ENCODE measurements at regions not wholly inside any gene's neighbourhood (a gene's known extent, or its start where the extent isn't known, plus 50 kb on each side); places are given as distances from the start of the nearest gene placed in this dataset.
A peak's percentile ranks its signal among the peaks of the same experiment; 100 is the strongest.

DNA sequence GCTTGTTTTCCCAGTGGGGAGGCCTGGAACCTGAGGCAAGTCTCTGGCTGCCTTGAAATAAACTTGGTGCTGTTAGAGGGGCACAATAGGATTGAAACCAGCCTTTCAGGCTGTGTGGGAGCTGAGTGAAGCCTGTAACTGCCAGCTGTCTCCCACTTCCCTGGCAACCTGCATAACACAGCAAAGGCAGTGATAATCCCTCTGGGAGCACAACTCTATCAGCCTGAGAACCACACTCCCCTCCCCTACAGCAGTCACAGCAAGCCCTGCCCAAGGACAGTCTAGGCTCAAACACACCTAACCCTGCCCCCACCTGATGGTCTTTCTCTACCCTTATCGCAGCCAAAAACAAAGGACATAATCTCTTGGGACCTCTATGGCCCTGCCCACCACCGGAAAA lies 683.8 kb upstream of the ATXN8OS start:
- DNase-seq = no peak

DNA sequence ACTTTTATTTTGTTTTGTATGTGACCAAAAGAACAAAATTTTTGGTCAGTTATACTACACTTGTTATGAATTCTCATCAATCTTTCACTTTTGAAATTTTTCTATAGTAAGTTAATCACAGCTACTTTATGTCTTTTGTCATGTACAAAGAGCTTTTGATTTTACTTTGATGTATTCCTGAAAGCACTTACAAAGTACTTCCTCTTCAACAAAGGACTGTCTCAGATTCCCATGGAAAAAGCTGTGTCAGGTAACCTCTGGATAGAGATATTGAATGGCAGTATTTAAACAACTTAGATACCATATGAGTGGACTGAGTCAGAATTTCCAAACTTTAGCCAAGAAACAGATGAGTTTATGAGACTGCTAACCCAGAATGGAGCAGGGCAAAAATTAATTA lies 689.3 kb upstream of the ATXN8OS start:
- DNase-seq = no peak

DNA sequence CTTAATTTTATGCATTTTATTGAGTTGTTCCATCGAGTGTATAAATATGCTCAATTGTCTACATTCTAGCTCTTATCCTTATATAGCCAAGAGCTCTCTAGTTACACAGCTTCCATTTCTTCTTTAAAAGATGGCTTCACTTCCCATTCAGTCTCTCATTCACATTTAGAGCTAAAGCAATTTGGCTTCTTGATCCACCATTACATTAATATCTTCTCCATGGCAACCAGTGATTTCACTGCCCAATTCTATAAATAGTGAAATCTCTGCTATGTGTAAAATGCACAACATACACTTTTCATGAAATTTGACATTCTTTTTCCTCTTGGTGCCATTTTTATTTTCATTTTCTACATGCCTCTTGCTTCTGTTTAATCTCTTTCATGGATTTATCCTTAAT lies 696.9 kb upstream of the ATXN8OS start:
- no peak for DNase-seq

DNA sequence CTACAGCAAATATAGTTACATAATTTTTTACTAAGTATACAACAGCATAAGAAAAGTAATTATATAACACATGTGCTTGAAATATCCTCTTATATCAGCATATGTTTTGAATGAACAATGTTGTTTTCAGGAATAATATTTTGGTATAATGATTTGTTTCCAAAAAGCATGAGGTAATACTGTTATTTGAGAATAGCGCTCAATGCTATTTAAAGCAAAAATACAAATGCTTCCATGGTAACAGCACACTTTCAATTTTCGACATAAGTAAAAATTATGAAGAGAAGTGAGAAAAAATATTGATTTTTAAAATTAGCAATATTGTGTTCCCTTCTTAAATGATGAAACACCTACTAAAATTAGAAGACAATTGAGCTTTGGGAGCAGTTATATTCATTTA lies 715.9 kb upstream of the ATXN8OS start:
- no peak for DNase-seq

DNA sequence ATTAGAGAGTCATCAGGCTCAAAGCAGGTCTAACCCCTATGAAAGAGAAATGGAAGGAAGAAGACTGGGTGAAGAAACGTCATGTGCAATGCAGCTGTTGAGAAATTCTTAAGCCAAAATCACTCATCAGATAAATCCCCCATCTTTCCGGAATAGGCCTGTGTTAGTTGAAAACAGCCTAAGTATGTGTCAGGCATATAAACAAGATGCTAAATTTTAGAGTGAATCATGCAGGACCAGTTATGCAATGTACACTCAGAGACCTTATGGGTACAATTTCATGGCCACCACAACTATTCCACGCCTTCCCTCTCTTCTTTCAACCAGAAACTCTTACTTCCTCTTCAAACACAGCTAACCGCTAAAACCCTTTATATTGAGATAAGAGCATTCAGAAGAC lies 717.7 kb upstream of the ATXN8OS start:
- DNase-seq = no peak

DNA sequence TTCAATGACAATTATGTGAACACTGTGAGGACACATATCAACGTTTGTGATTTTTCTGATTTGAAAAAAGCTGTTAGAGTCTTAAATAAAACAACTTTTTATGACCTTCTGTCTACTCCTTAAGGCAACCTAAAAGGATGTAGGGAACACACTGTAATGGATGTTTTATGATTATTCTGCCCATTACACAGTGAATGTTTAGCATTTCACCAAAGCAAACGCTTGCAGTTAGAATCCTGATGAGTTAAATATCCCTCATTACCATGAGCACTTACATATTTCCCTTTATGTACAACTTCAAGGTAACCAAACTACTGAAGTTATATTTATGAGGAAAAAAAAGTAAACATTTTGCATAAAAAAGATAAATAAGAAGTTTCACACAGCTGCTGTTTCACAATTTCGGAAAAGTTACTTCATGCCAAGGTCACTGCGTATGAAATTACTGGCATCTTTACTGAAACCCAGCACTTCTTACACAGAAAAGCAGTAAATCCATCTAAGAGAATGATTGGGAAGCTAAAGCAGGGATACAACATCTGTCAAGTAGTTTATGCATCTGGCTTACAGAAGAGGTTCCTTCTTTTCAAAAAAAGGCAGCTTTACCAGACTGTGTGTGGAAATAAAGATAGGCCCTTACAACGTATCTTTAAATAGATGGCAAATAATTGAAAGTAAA lies 733.7 kb upstream of the ATXN8OS start:
- DNase-seq = no peak

DNA sequence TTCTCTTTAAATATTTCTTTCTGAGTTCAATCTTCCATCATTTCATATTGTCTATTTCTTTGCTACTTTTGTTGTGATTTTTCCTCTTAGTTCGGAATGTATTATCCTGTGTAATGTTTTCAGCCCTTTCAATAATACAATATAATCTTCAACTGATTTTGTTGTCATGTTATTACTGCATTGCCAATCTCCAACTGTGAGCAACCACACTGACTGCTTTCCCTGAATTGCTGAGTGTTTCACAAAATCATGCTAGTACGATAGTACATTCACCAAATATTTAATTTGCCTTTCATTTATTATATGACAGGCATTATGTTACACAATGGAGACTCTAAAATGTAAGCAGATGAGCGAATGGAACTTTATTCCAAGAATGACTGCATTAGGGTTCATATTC lies 744.3 kb upstream of the ATXN8OS start:
- DNase-seq = no peak

DNA sequence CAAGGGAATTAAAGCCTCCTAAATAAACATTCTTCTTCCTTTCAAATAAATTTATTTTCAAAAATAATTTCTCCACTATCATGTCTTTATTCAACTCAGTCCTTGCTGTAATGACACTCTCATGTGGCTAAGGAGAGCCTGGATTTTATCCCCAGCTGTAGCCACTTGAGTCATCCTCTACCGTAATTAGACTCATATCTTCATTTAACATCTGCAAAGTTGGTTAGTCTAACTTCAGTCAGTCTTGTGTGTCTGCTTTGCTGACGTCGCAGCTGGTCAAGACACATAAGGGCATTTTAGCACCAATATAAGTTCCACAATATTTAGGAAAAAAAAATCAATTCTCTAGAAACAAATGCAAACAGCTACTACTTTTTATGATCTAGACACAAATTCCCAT lies 776.4 kb upstream of the ATXN8OS start:
- DNase-seq = no peak

DNA sequence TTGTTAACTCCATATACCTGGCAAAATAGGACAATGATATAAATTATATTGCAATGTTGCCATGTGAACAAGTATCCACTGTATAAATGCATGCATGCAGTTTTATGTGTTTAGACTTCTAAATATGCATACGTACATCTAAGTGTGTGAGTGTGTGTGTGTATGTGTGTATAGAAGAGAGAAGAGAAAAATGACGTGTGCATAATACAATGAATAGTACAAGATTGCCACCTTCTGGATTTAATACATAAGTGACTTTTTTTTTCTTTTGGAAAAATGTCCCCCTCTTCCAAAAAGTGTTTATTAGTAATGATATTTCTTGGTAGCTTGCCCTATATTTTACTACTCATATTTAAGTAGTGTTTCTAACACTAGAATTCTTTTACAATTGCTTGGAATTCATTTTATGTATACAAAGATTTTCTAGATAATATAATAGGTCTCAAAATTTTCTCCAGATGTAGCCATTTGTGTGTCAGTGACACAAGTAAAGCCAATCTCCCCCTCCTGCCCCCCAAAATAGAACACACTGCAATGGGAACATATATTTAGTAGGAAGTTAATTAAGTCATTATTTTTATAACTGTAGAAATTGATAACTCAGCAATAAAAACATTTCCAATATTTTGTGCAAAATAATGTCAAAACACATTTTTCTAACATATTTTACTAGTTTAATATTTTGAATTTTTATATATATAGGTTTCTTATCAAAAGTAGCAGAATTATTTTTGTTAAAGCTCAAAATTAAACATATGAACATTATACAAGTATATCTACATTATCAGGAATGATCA lies 783.3 kb upstream of the ATXN8OS start:
- DNase-seq = no peak

DNA sequence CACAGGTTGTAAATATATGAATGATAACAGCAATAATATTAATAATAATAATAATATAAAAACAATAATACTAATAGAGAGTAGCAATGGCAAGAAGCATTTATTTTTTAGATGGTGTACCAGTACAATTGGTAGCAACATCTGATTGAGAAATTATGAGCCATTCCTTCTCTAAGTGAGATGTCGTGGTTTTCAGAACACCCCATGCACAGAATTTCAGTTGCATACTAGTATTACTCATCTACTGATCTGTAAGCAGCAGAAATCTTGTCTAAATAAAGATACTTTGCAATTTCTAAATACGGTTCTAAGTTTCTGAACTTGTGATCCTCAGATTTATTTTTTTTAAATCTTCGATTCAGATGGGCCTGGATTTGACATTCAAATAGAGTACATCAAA lies 788.0 kb upstream of the ATXN8OS start:
- DNase-seq = no peak

DNA sequence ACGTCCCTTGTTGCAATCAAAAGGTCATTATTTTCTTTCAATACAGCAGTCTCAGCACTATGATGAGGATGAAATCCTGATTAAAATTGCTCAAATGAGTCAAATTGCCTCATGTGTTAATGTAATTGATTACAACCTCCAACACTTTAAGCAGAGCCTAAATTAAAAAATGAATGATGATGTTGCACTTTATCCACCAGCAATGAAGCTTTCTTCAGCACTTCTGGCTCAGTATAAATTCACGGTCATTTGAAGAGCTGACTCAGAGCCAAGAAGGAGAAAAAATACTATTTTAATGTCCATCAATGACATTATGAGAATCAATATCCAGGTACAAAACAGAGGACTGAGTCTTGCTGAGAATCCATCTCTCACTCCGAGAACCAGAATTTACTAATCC lies 792.6 kb upstream of the ATXN8OS start:
- no peak for DNase-seq

DNA sequence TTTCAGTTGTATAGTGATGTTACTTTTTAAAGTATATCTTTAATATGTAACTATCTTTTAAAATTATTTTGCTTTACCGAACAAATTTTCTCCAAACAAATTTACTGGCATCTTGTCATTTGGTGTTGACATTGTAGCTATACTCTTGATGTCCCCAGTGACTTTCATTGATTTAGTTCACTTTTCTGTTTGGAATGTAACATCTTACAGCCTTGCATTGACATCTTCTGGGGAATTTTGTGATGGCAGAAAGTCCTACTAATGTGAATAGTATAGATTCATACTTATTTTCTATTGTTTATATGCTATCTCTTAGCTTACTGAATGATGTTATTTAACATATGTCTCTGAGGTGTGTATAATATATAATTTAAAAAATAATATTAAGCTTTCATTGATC lies 800.9 kb upstream of the ATXN8OS start:
- DNase-seq = no peak

DNA sequence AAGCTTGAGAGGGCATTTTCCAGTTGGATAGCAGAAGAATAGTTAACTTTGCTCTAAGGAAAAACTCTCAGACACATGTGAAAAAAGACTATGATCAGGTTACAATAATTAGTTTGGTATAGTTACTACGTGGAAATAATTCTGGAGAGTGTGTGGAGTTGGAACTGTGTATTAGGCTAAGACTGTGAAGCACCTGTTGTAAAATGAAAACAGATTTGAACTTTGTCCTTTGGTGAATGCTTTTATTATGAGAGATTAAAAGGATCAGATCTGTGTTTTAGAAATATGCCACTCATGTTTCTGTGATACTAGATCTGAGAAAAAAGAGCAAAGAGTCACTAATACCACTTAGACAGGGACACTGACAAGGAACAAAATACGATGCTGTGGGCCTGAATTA lies 807.5 kb upstream of the ATXN8OS start:
- no peak for DNase-seq

DNA sequence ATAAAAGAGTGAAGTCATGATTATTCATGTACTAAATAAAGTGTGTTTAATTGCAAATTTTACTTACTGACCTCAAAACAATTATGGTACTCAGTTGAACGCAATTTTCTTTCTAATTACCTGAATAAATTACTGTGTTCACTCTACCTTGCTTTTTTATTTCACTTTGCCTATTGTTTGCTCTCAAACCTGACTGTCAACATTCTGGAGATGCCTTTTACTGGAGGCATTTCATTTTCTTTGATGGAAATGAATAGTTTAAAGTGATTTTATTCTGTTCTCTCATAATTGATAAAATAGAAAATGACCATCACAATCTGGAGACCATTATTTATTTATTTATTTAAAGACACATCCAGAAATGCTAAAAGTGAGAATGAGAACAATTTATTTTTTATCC lies 811.5 kb upstream of the ATXN8OS start:
- DNase-seq = no peak

DNA sequence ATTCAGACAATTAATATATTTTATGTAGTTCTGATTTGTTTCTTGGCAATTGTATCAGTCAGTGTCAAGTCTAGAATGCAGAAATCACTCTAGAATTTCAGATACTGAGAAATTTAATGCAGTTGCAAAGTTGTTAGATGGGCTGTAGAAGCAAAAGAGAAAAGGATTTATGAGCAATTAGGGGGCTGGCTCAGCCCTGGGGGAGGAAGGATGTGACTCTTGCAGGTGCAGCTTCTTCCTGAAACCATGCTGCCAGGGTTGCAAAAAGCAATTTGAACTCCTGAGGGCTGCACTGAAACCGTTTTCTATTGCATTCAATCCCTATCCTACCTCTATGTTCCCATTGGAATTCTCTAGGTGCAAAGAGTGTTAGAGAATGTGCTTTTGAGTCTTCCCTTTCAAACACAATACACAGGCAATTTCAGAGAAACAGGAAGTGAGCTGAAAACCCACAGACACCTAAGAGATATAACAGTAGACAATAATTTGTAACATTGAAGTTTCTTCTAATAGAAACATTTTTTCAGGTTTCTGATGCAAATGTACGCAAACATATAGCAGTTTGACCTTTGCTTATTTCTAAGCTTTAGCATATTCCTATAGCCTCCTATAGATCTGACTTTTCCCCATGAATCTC lies 814.7 kb upstream of the ATXN8OS start:
- no peak for DNase-seq

DNA sequence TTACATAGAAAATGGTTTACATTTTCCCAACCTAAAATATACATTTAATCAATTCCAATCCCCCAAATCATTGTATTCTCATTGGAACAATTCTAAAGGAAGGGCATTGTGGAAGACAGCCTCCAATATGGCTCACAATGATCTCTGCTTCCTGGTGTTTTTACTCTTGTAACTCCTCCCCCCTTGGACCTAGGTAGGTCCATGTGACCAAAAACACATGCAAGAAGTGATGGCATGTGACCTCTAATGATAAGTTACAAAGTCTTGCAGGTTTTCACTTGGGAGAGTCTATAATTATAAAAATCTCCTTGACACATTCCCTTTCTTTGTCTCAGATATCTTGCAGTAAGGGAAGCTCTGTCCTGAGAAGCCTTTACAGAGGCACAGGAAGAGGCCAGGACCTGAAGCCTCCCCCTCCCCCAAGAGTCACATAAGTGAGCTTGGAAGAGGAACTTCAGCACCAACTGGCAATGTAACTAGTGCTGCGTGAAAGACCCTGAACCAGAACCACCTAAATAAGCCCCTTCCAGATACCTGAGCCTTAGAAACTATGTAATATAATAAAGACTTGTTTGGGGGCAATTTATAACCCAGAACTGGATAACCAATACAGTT lies 816.2 kb upstream of the ATXN8OS start:
- peak; percentile 5 for DNase-seq

DNA sequence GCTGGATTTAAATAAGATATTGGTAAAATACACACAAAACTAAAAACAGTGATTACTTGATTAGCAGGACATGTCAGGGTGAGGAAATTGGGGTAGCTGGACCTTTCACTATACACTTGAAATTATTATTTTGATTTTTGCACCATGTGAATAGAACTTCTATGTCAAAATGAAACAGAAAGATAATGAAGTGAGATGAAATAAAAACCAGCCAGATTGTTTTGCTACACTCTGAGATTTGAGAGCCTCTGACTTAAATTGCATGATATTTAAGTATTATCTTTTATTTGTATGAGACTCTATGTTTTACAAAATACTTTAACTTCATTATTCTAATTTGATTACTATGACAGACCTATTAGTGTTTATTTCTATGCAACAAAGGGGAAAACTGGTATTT lies 819.6 kb upstream of the ATXN8OS start:
- no peak for DNase-seq

DNA sequence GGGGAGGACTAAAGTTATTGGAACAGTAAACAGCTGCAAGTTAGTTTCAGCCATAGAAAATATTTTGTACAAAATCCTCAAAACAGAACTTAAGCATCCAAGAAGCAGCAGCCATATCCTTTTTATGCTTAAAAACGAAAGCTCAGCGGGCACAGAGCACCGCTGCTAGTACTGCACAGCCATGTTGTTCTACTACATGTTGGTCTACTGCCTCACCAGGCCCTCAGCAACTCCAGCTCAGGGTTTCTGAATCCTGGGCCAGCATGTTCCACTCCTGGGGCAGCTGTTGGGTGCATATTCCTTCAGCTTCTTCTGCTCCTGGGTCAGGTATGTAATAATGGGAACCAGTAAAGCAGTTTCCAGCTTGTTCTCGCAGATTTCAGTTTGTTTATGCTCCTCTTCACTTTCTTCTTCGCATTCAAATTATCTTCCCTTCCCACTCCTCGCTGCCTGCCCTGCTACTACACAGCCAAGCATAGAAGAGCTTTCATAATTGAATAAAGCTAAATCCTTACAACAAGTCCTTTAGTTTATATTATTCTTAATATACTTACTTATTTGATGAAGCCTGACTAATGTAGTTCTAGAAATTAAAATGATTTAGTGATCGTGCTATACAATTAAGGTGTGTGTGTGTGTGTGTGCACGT lies 820.5 kb upstream of the ATXN8OS start:
- no peak for DNase-seq

DNA sequence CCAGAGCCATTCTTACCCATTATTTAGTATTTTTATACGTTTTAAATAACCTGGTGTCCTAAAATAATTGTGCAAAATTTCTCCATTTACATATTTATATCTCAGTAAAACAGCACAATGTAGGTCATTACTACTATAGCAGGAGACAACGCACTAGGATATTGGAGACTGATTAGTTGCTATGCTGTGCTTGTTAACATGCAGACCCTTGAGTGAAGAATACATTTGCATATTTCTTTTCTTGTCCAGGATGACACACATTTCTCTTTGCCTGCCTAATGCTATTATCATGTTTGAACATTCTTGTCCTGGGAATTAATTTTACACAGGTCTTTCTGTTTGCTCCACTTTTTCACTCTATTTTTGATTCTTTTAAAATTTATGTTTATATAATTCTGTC lies 823.8 kb upstream of the ATXN8OS start:
- no peak for DNase-seq

DNA sequence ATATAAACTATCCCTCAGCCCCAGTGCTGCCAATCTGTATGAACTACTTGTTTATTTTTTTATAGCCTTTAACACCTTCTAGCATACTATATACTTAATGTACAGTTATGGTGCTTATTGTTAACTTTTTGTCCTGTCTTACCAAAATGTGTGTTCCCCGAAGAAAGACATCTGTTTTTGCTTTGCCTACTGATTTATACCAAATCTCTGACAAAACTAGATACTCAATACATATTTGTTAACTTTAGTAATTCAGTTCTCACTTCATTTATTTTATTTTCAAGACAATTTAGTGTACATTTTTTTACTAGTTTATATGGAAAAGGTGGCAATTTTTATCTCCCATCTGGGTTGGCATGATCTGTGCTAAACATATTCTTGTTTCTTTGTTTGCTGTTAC lies 824.3 kb upstream of the ATXN8OS start:
- DNase-seq = no peak

DNA sequence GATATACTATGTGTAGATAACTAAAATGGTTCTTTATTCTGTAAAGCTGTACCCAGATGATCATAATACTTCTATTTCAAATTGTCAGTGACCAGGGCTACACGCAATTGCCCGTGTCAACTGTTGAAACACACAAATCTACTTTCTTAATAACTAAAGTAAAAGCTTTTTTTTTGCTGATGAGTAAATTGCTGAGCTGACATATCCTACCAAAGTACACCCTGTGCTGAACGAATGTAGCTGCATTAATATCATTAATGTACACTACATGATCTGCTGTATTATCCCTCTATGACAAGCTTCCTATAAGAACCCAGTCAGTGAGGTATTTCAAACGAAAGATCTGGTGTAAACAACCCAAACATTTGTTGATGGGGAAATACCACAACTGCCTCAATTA lies 827.2 kb upstream of the ATXN8OS start:
- DNase-seq = no peak

DNA sequence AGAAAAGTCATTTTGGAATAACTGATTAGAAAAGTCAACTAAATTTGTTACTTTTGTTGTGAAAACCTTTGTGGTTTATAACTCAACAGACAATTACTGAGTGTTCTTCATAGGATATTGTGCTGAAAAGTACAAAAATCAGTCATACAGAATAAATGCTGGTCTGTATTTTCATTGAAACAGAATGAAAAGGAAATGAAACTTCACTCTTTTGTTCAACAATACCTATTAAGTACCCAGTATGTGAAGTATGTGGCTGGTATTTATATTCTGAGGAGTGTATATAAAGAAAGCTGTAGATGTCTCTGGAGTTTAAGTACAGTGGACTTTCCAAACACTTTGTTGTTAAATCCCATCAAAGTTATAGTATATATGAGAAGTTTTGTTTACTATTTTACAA lies 828.4 kb upstream of the ATXN8OS start:
- DNase-seq = no peak

All from renal pelvis (tissue), 1 donor.